Panc1 (cell line): ENCODE measurements at regions not wholly inside any gene's neighbourhood (a gene's known extent, or its start where the extent isn't known, plus 50 kb on each side); places are given as distances from the start of the nearest gene placed in this dataset.

ENCODE experiments used
- ATAC-seq: fragments of 200-7000 bp; cut with Tn5 transposase; 2 replicates; pipeline ENCODE4 v1.9.1; 2020; ENCODE audit warnings: mild to moderate bottlenecking, moderate library complexity
- BruUV-seq: library from RNA; stranded (reverse); fragments of 400-500 nt; replicated peaks from 2 replicates; lab custom pipeline; 2021; lab: Mats Ljungman, UMichigan
- CTCF ChIA-PET: fragments of 300-600 bp; sonication (Branson Sonifier 250); formaldehyde crosslinking; loops from one replicate; lab custom pipeline; 2022; ENCODE audit warnings: antibody characterized with exemption; lab: Charles Lee
- POLR2A ChIA-PET: fragments of 300-600 bp; sonication (Branson Sonifier 250); formaldehyde crosslinking; loops from one replicate; lab custom pipeline; 2022; ENCODE audit warnings: antibody characterized with exemption; lab: Charles Lee
- DNase-seq: peaks from one replicate; pipeline ENCODE4 v3.0.0-alpha.2; 2010; ENCODE audit warnings: low read depth, low spot score
- H3K27ac ChIP-seq: 2 replicates; pipeline ENCODE4 v1.5.1; 2011; ENCODE audit warnings: mild to moderate bottlenecking, low read length, inconsistent platforms
- H3K27me3 ChIP-seq: fragments of 200-500 bp; sonication (Bioruptor generic); 2 replicates; pipeline ENCODE4 v1.6.0; 2014; ENCODE audit warnings: low read length, inconsistent platforms; ENCODE audit not compliant: control insufficient read depth, insufficient read depth
- H3K36me3 ChIP-seq: fragments of 200-500 bp; sonication (Bioruptor generic); 2 replicates; pipeline ENCODE4 v1.5.1; 2014; ENCODE audit warnings: inconsistent platforms, mild to moderate bottlenecking, low read length, moderate library complexity; ENCODE audit not compliant: control insufficient read depth, insufficient read depth
- H3K4me1 ChIP-seq: 2 replicates; pipeline ENCODE4 v1.5.1; 2011; ENCODE audit warnings: inconsistent platforms, mild to moderate bottlenecking, low read length, moderate library complexity; ENCODE audit not compliant: control insufficient read depth, insufficient read depth
- H3K4me3 ChIP-seq, 2 experiments: 2 replicates each; pipeline ENCODE4 v1.5.1; 2011 to 2012; ENCODE audit warnings: low read depth in 2 of 2, low read length in 2 of 2, mild to moderate bottlenecking in 2 of 2, inconsistent platforms in 1 of 2, moderate library complexity in 1 of 2
- H3K9me3 ChIP-seq: fragments of 200-500 bp; sonication (Bioruptor generic); 2 replicates; pipeline ENCODE4 v1.5.1; 2014; ENCODE audit warnings: low read depth, mild to moderate bottlenecking, inconsistent platforms, low read length, moderate library complexity; ENCODE audit not compliant: control insufficient read depth, insufficient read depth
- CTCF ChIP-seq: fragments of 450-650 bp; IDR thresholded peaks from 2 replicates; pipeline ENCODE4 v1.5.1; 2017; ENCODE audit warnings: mild to moderate bottlenecking
- POLR2AphosphoS5 ChIP-seq: IDR thresholded peaks from 2 replicates; pipeline ENCODE4 v1.6.1; 2012; ENCODE audit warnings: mild to moderate bottlenecking, low read depth, low read length, moderate library complexity
- REST ChIP-seq, 2 experiments: IDR thresholded peaks; 2 replicates each; pipeline ENCODE4 v1.6.1; 2011 to 2012; ENCODE audit warnings: low read depth in 2 of 2, control low read depth in 1 of 2, low read length in 1 of 2, mild to moderate bottlenecking in 1 of 2, moderate library complexity in 1 of 2; ENCODE audit not compliant: insufficient read depth in 1 of 2
- SIN3A ChIP-seq: IDR thresholded peaks from 2 replicates; pipeline ENCODE4 v1.6.1; 2012; ENCODE audit warnings: low read depth, mild to moderate bottlenecking, low read length, moderate library complexity, borderline replicate concordance; ENCODE audit not compliant: insufficient read depth
- TCF7L2 ChIP-seq: IDR thresholded peaks from 2 replicates; pipeline ENCODE4 v1.6.1; 2011; ENCODE audit warnings: mild to moderate bottlenecking, low read depth, low read length, inconsistent platforms
- in situ Hi-C: cut with HindIII; loops from 2 replicates; pipeline ENCODE4 v1.10.0; 2016; ENCODE audit warnings: low sequenced_read_pairs, low pct_unique_long_range_greater_than_20kb
- intact Hi-C: fragments of 100-400 bp; cut with micrococcal nuclease; formaldehyde crosslinking; loops from one replicate; pipeline ENCODE4 v1.10.0; 2022; ENCODE audit not compliant: unreplicated experiment

- DNase-seq (no peak), ATAC-seq (no peak)
- Histone ChIP-seq H3K27ac (no peak overlapping the region), H3K9me3 (no peaks in the 10 kb centered on the region), H3K4me3 (no peak overlapping the region), H3K36me3 (no peaks in the 10 kb centered on the region), H3K4me1 (no peaks in the 10 kb centered on the region), H3K27me3 (no peaks in the 10 kb centered on the region)
- CTCF ChIA-PET = no interaction called here
- in situ Hi-C loops = no loop called here
- BruUV-seq = no TSS peak
- intact Hi-C loops = no loop called here
- TF ChIP-seq TCF7L2 (no peak), SIN3A (no peak), POLR2AphosphoS5 (no peak), CTCF (no peak), REST (IDR thresholded peaks at IDR 0.05; ENCODE audit: insufficient read depth in 1 of 2, low read depth in 2 of 2, low read length in 1 of 2) (no peak)
- POLR2A ChIA-PET = no interaction called here
Observed at GRCh38 chr6:19157486-19157885, 679.7 kb upstream of the ID4 start.

GRCh38 chr6:19158586-19158985, 678.6 kb upstream of the ID4 start:
- POLR2A ChIA-PET = no interaction called here
- no peaks in the 10 kb centered on the region for H3K27me3 ChIP-seq
- ATAC-seq (no peak), DNase-seq (no peak)
- no peak overlapping the region for H3K27ac ChIP-seq
- in situ Hi-C loops (no loop called here), intact Hi-C loops (no loop called here)
- CTCF ChIA-PET = no interaction called here
- H3K4me1 ChIP-seq = no peaks in the 10 kb centered on the region
- no peak overlapping the region for H3K4me3 ChIP-seq
- no peak for TF ChIP-seq POLR2AphosphoS5
- no peak for TF ChIP-seq TCF7L2
- no peak for TF ChIP-seq REST (IDR thresholded peaks at IDR 0.05; ENCODE audit: insufficient read depth in 1 of 2, low read depth in 2 of 2, low read length in 1 of 2)
- no peak for TF ChIP-seq SIN3A
- TF ChIP-seq CTCF = no peak
- no peaks in the 10 kb centered on the region for H3K9me3 ChIP-seq
- no TSS peak for BruUV-seq
- no peaks in the 10 kb centered on the region for H3K36me3 ChIP-seq
